ENCODE measurements at regions not wholly inside any gene's neighbourhood (a gene's known extent, or its start where the extent isn't known, plus 50 kb on each side); places are given as distances from the start of the nearest gene placed in this dataset.
"Not testable (repeated sequence)": the region's sequence is repeated elsewhere in the genome, so short reads cannot be mapped to it uniquely, and the experiment has no call there.

- no peak for DNase-seq (ENCODE audit: low read depth in 2 of 2)
These were observed 112.3 kb upstream of the SLC8A1 start for GRCh38 chr2:40564184-40564583.

- DNase-seq (ENCODE audit: low read depth in 2 of 2) = no peak
These were observed 127.4 kb upstream of the SLC8A1 start for GRCh38 chr2:40579247-40579646.

- no peak for DNase-seq (ENCODE audit: low read depth in 2 of 2)
These were observed 132.5 kb upstream of the SLC8A1 start for GRCh38 chr2:40584432-40584831.

- DNase-seq (ENCODE audit: low read depth in 2 of 2) = no peak
These were observed 139.9 kb upstream of the SLC8A1 start for GRCh38 chr2:40591774-40592173.

- no peak for DNase-seq (ENCODE audit: low read depth in 2 of 2)
These were observed 140.3 kb upstream of the SLC8A1 start for GRCh38 chr2:40592218-40592617.

- DNase-seq (ENCODE audit: low read depth in 2 of 2) = no peak
These were observed 155.0 kb upstream of the SLC8A1 start for GRCh38 chr2:40606862-40607261.

- no peak for DNase-seq (ENCODE audit: low read depth in 2 of 2)
These were observed 159.3 kb upstream of the SLC8A1 start for GRCh38 chr2:40611196-40611595.

- DNase-seq (ENCODE audit: low read depth in 2 of 2) = no peak
These were observed 174.0 kb upstream of the SLC8A1 start for GRCh38 chr2:40625849-40626248.

- DNase-seq (ENCODE audit: low read depth in 2 of 2) = no peak
These were observed 176.7 kb upstream of the SLC8A1 start for GRCh38 chr2:40628556-40628955.

GRCh38 chr2:40629768-40630434, 178.0 kb upstream of the SLC8A1 start:
- DNase-seq (ENCODE audit: low read depth in 2 of 2) = no peak

GRCh38 chr2:40639320-40639719, 187.4 kb upstream of the SLC8A1 start:
- DNase-seq (ENCODE audit: low read depth in 2 of 2) = no peak

- DNase-seq (ENCODE audit: low read depth in 2 of 2) = no peak
These were observed 190.3 kb upstream of the SLC8A1 start for GRCh38 chr2:40642237-40642636.

- no peak for DNase-seq (ENCODE audit: low read depth in 2 of 2)
These were observed 190.8 kb upstream of the SLC8A1 start for GRCh38 chr2:40642726-40643125.

- DNase-seq (ENCODE audit: low read depth in 2 of 2) = no peak
These were observed 194.8 kb upstream of the SLC8A1 start for GRCh38 chr2:40646642-40647041.

GRCh38 chr2:40652155-40652554, 200.3 kb upstream of the SLC8A1 start:
- no peak for DNase-seq (ENCODE audit: low read depth in 2 of 2)

- DNase-seq (ENCODE audit: low read depth in 2 of 2) = no peak
These were observed 201.9 kb upstream of the SLC8A1 start for GRCh38 chr2:40653829-40654228.

GRCh38 chr2:40654346-40654745, 202.5 kb upstream of the SLC8A1 start:
- DNase-seq (ENCODE audit: low read depth in 2 of 2) = no peak

GRCh38 chr2:40658941-40659340, 207.1 kb upstream of the SLC8A1 start:
- DNase-seq (ENCODE audit: low read depth in 2 of 2) = no peak

GRCh38 chr2:40665493-40666232, 213.8 kb upstream of the SLC8A1 start:
- DNase-seq (ENCODE audit: low read depth in 2 of 2) = no peak

- DNase-seq (ENCODE audit: low read depth in 2 of 2) = no peak
These were observed 214.5 kb upstream of the SLC8A1 start for GRCh38 chr2:40666398-40666797.

- DNase-seq (ENCODE audit: low read depth in 2 of 2) = no peak
These were observed 216.5 kb upstream of the SLC8A1 start for GRCh38 chr2:40668425-40668824.

GRCh38 chr2:40676134-40676790, 224.4 kb upstream of the SLC8A1 start:
- not testable (repeated sequence) for DNase-seq (ENCODE audit: low read depth in 2 of 2)

- no peak for DNase-seq (ENCODE audit: low read depth in 2 of 2)
These were observed 228.7 kb upstream of the SLC8A1 start for GRCh38 chr2:40680547-40680946.
